ENCODE measurements at regions not wholly inside any gene's neighbourhood (a gene's known extent, or its start where the extent isn't known, plus 50 kb on each side); places are given as distances from the start of the nearest gene placed in this dataset.

- intact Hi-C loops (cut with DNase I) = no loop called here
- no peak for TF ChIP-seq CTCF (IDR thresholded peaks at IDR 0.05)
- no peak for TF ChIP-seq POLR2A (IDR thresholded peaks at IDR 0.05)
- no peak for TF ChIP-seq POLR2AphosphoS5 (IDR thresholded peaks at IDR 0.05)
Measured at GRCh38 chr6:106757722-106758467, 128.5 kb downstream of the QRSL1 start.

GRCh38 chr6:106757267-106757666 is 127.9 kb downstream of the QRSL1 start:
- Histone ChIP-seq H3K4me1 (replicated peaks) (no peaks in the 10 kb centered on the region), H3K27me3 (replicated peaks; ENCODE audit: insufficient read depth) (no peaks in the 10 kb centered on the region), H3K27ac (peak overlapping the region in 1 of 2 donors; percentile 5), H3K4me3 (no peak overlapping the region), H3K9me3 (no peaks in the 10 kb centered on the region), H3K36me3 (no peaks in the 10 kb centered on the region)
- peak; percentile 39 for DNase-seq (ENCODE audit: low spot score)
- TF ChIP-seq CTCF (IDR thresholded peaks at IDR 0.05) (no peak), POLR2AphosphoS5 (IDR thresholded peaks at IDR 0.05) (peak; percentile 83)
- intact Hi-C loops (cut with DNase I) = no loop called here
- WGBS = 12% methylated on average over 2 of the region's 2 CpGs

More at GRCh38 chr6:106757722-106758467, 128.5 kb downstream of the QRSL1 start:
- Histone ChIP-seq H3K27ac (peak overlapping the region in 1 of 2 donors; percentile 5), H3K36me3 (no peaks in the 10 kb centered on the region), H3K4me1 (replicated peaks) (no peaks in the 10 kb centered on the region), H3K27me3 (replicated peaks; ENCODE audit: insufficient read depth) (no peaks in the 10 kb centered on the region), H3K9me3 (no peaks in the 10 kb centered on the region), H3K4me3 (no peak overlapping the region)
- DNase-seq (ENCODE audit: low spot score) = no peak
- WGBS = 78% methylated on average over 16 of the region's 16 CpGs

- Histone ChIP-seq H3K27ac (no peak overlapping the region), H3K36me3 (no peaks in the 10 kb centered on the region), H3K4me3 (no peak overlapping the region), H3K27me3 (replicated peaks; ENCODE audit: insufficient read depth) (no peaks in the 10 kb centered on the region), H3K9me3 (no peaks in the 10 kb centered on the region), H3K4me1 (replicated peaks) (no peaks in the 10 kb centered on the region)
- 92% methylated on average over 5 of the region's 5 CpGs for WGBS
- intact Hi-C loops (cut with DNase I) = no loop called here
- TF ChIP-seq POLR2AphosphoS5 (IDR thresholded peaks at IDR 0.05) (no peak), CTCF (IDR thresholded peaks at IDR 0.05) (no peak), POLR2A (IDR thresholded peaks at IDR 0.05) (no peak)
- no peak for DNase-seq (ENCODE audit: low spot score)
Measured at GRCh38 chr6:106754215-106754614, 124.8 kb downstream of the QRSL1 start.

- no peak for DNase-seq (ENCODE audit: low spot score)
- TF ChIP-seq POLR2AphosphoS5 (IDR thresholded peaks at IDR 0.05) = no peak
- no peak for TF ChIP-seq POLR2A (IDR thresholded peaks at IDR 0.05)
- WGBS = 81% methylated on average over 4 of the region's 4 CpGs
- H3K4me1 ChIP-seq (replicated peaks) = no peaks in the 10 kb centered on the region
- H3K36me3 ChIP-seq = no peaks in the 10 kb centered on the region
- intact Hi-C loops (cut with DNase I) = no loop called here
- H3K27ac ChIP-seq = no peak overlapping the region
- H3K4me3 ChIP-seq = no peak overlapping the region
- no peaks in the 10 kb centered on the region for H3K27me3 ChIP-seq (replicated peaks; ENCODE audit: insufficient read depth)
- no peaks in the 10 kb centered on the region for H3K9me3 ChIP-seq
Measured at GRCh38 chr6:106752641-106753040, 123.3 kb downstream of the QRSL1 start.

GRCh38 chr6:106751501-106752252 is 122.3 kb downstream of the QRSL1 start:
- intact Hi-C loops (cut with DNase I) = no loop called here
- 79% methylated on average over 6 of the region's 6 CpGs for WGBS
- H3K9me3 ChIP-seq = no peaks in the 10 kb centered on the region
- DNase-seq (ENCODE audit: low spot score) = no peak
- H3K27ac ChIP-seq = no peak overlapping the region
- H3K36me3 ChIP-seq = no peaks in the 10 kb centered on the region
- H3K27me3 ChIP-seq (replicated peaks; ENCODE audit: insufficient read depth) = no peaks in the 10 kb centered on the region
- H3K4me1 ChIP-seq (replicated peaks) = no peaks in the 10 kb centered on the region
- TF ChIP-seq CTCF (IDR thresholded peaks at IDR 0.05) = no peak
- no peak for TF ChIP-seq POLR2AphosphoS5 (IDR thresholded peaks at IDR 0.05)
- no peak for TF ChIP-seq POLR2A (IDR thresholded peaks at IDR 0.05)
- H3K4me3 ChIP-seq = no peak overlapping the region

Data from prostate gland (tissue), 2 donors.